OCI-LY3 (cell line): ENCODE measurements at regions not wholly inside any gene's neighbourhood (a gene's known extent, or its start where the extent isn't known, plus 50 kb on each side); places are given as distances from the start of the nearest gene placed in this dataset.

ENCODE experiments used
- H2AFZ ChIP-seq: fragments of 200-600, 300-600 bp; shearing (Covaris generic); 2 replicates; pipeline ENCODE4 v1.6.0; 2014; ENCODE audit warnings: antibody characterized with exemption, low read depth, low read length
- H3K27ac ChIP-seq: fragments of 200-600, 300-600 bp; sonication (generic); 2 replicates; pipeline ENCODE4 v1.5.1; 2014; ENCODE audit warnings: mild to moderate bottlenecking, low read length, moderate library complexity, mixed read lengths
- H3K27me3 ChIP-seq: fragments of 200-600, 300-600 bp; sonication (generic); 2 replicates; pipeline ENCODE4 v1.6.1; 2014; ENCODE audit warnings: low read depth, low read length, mixed read lengths
- H3K36me3 ChIP-seq: fragments of 200-600, 300-600 bp; sonication (generic); replicated peaks from 2 replicates; pipeline ENCODE3; 2014; ENCODE audit warnings: low read depth, low read length, mixed read lengths
- H3K4me1 ChIP-seq: fragments of 300-600, 200-600 bp; sonication (generic); 2 replicates; pipeline ENCODE4 v1.6.1; 2014; ENCODE audit warnings: low read length, mixed read lengths
- H3K4me2 ChIP-seq: fragments of 200-600, 300-600 bp; sonication (generic); 2 replicates; pipeline ENCODE4 v1.6.1; 2014; ENCODE audit warnings: low read length, mixed read lengths
- H3K4me3 ChIP-seq: fragments of 300-600, 200-600 bp; sonication (generic); 2 replicates; pipeline ENCODE4 v1.5.1; 2014; ENCODE audit warnings: antibody characterized with exemption, mild to moderate bottlenecking, low read length, moderate library complexity
- H3K79me2 ChIP-seq: fragments of 300-600, 200-600 bp; shearing (Covaris generic); 2 replicates; pipeline ENCODE4 v1.6.1; 2014; ENCODE audit warnings: mild to moderate bottlenecking, low read length, mixed read lengths
- H3K9ac ChIP-seq: fragments of 300-600, 200-600 bp; shearing (Covaris generic); 2 replicates; pipeline ENCODE4 v1.6.0; 2014; ENCODE audit warnings: mild to moderate bottlenecking, low read length, moderate library complexity
- H3K9me3 ChIP-seq: fragments of 200-600, 300-600 bp; shearing (Covaris generic); 2 replicates; pipeline ENCODE4 v1.6.1; 2014; ENCODE audit warnings: low read length, mixed read lengths; ENCODE audit not compliant: insufficient read depth
- H4K20me1 ChIP-seq: fragments of 200-600, 300-600 bp; sonication (generic); 2 replicates; pipeline ENCODE4 v1.6.1; 2016; ENCODE audit warnings: low read length, mixed read lengths; ENCODE audit not compliant: insufficient read depth
- EZH2phosphoT487 ChIP-seq: fragments of 200-600 bp; shearing (Covaris generic); IDR thresholded peaks from 2 replicates; pipeline ENCODE4 v1.6.1; 2018; ENCODE audit warnings: antibody characterized with exemption, mixed run types, low read depth
- TF ChIP-seq, protein P1 (sequence below): fragments of 200-600, 300-600 bp; sonication (generic); IDR thresholded peaks from 2 replicates; pipeline ENCODE4 v1.5.1; 2014; ENCODE audit warnings: antibody characterized with exemption, low read length, low read depth

DNA sequence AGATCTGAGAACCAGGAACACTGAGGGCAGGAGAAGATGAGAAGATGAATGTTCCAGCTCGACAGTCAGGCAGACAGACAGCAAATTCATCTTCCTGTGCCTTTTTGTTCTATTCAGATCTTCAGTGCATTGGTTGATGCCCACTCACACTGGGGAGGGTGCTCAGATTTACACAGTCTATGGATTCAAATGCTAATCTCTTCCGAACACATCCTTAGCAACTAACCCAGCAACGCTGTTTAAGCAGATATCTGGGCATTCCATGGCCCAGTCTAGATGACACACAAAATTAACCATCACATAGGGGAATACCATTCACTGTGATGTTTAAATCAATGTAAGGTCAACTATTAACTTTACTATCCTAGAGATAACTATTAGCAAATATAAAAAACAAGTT, 571.9 kb downstream of the NYAP2 start:
- H3K4me2 ChIP-seq = no peak overlapping the region
- no peak for TF ChIP-seq EZH2phosphoT487
- TF ChIP-seq, protein P1, sequence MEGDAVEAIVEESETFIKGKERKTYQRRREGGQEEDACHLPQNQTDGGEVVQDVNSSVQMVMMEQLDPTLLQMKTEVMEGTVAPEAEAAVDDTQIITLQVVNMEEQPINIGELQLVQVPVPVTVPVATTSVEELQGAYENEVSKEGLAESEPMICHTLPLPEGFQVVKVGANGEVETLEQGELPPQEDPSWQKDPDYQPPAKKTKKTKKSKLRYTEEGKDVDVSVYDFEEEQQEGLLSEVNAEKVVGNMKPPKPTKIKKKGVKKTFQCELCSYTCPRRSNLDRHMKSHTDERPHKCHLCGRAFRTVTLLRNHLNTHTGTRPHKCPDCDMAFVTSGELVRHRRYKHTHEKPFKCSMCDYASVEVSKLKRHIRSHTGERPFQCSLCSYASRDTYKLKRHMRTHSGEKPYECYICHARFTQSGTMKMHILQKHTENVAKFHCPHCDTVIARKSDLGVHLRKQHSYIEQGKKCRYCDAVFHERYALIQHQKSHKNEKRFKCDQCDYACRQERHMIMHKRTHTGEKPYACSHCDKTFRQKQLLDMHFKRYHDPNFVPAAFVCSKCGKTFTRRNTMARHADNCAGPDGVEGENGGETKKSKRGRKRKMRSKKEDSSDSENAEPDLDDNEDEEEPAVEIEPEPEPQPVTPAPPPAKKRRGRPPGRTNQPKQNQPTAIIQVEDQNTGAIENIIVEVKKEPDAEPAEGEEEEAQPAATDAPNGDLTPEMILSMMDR = no peak
- no peak overlapping the region for H3K27ac ChIP-seq
- H3K9ac ChIP-seq = no peak overlapping the region
- no peaks in the 10 kb centered on the region for H4K20me1 ChIP-seq
- H3K79me2 ChIP-seq = no peaks in the 10 kb centered on the region
- H3K4me3 ChIP-seq = no peak overlapping the region
- no peaks in the 10 kb centered on the region for H3K9me3 ChIP-seq
- H3K4me1 ChIP-seq = no peaks in the 10 kb centered on the region
- no peak overlapping the region for H2AFZ ChIP-seq
- no peaks in the 10 kb centered on the region for H3K36me3 ChIP-seq
- H3K27me3 ChIP-seq = no peaks in the 10 kb centered on the region

DNA sequence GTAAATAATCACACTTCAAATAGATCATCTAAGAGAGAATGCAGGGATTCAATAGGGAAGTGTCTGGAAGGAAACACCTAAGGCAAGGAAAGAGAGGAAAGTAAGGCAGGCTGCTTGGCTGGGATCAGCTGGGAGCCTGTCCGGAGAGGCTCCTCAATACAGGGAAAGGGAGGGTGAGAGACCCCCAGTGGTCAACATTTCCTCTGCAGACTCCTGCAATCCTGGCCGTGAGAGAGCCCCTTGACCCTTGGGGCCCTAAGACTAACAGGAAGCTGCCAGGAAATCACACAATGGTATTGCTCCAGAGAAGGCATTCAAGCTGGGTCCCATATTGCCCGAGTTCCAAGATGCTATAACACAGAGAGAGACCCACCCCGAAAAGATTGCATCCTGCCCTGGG, 549.4 kb downstream of the NYAP2 start:
- H3K27me3 ChIP-seq = no peaks in the 10 kb centered on the region
- TF ChIP-seq, protein P1 = no peak
- no peak for TF ChIP-seq EZH2phosphoT487
- H3K4me3 ChIP-seq = no peak overlapping the region
- H2AFZ ChIP-seq = no peak overlapping the region
- no peaks in the 10 kb centered on the region for H4K20me1 ChIP-seq
- no peaks in the 10 kb centered on the region for H3K79me2 ChIP-seq
- no peaks in the 10 kb centered on the region for H3K9me3 ChIP-seq
- H3K27ac ChIP-seq = no peak overlapping the region
- no peaks in the 10 kb centered on the region for H3K4me1 ChIP-seq
- no peak overlapping the region for H3K4me2 ChIP-seq
- H3K36me3 ChIP-seq = no peaks in the 10 kb centered on the region
- no peak overlapping the region for H3K9ac ChIP-seq

DNA sequence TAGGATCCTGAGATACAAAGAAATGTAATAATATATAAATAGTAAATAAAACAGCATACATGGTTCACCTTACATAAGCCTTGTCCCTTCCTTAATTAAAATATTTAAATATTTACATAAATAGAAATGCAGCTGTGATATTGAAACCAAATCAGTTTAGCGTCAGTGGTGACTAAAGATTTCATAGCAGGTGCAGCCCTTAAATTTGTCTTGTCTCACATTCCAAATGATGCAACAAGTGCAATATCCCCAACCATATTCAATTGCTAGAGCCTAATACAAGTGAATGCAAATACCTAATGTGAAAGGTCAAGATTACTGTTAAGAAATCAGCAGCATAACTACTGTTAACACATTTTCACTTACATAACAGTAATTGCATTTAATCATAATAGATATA, 539.5 kb downstream of the NYAP2 start:
- TF ChIP-seq EZH2phosphoT487 = no peak
- no peaks in the 10 kb centered on the region for H4K20me1 ChIP-seq
- H3K27me3 ChIP-seq = no peaks in the 10 kb centered on the region
- no peak overlapping the region for H3K4me2 ChIP-seq
- no peaks in the 10 kb centered on the region for H3K36me3 ChIP-seq
- no peak overlapping the region for H3K27ac ChIP-seq
- H3K79me2 ChIP-seq = no peaks in the 10 kb centered on the region
- no peaks in the 10 kb centered on the region for H3K4me1 ChIP-seq
- H3K9me3 ChIP-seq = no peaks in the 10 kb centered on the region
- H3K4me3 ChIP-seq = no peak overlapping the region
- H3K9ac ChIP-seq = no peak overlapping the region
- H2AFZ ChIP-seq = no peak overlapping the region

DNA sequence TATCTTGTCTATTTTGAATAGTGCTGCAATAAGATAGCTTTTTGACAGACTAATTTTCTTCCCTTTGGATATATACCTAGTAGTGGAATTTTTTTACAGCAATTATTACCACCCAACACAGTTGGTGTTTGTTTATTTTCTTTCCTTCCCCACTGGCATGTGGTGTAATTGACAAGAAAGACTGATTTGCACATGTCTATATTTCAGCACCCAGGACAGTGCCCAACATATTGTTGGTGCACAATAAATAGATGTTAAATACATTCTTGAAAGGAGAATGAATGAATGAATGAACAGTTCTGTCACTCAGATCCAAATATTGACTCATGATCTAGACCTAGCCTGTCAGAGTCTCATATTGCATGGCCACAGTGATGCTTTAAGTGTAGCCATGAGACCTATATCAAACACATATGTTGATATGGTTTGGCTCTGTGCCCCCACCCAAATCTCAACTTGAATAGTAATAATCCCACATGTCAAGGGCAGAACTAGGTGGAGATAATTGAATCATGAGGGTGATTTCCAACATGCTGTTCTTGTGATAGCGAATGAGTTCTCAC, 538.2 kb downstream of the NYAP2 start:
- Histone ChIP-seq H3K4me1 (no peaks in the 10 kb centered on the region), H3K27ac (no peak overlapping the region), H3K79me2 (no peaks in the 10 kb centered on the region), H3K4me3 (no peak overlapping the region), H3K4me2 (no peak overlapping the region), H3K9me3 (no peaks in the 10 kb centered on the region), H3K9ac (no peak overlapping the region), H2AFZ (no peak overlapping the region), H4K20me1 (no peaks in the 10 kb centered on the region), H3K27me3 (no peaks in the 10 kb centered on the region), H3K36me3 (no peaks in the 10 kb centered on the region)
- TF ChIP-seq, protein P1 = no peak
- no peak for TF ChIP-seq EZH2phosphoT487
